Stomach (tissue), 8 donors: ENCODE measurements at regions not wholly inside any gene's neighbourhood (a gene's known extent, or its start where the extent isn't known, plus 50 kb on each side); places are given as distances from the start of the nearest gene placed in this dataset.

Experiments
- DNase-seq, 2 donors: peaks; one replicate each; pipeline versions ENCODE4 v3.0.0 to v3.0.0-alpha.2; 2013 to 2019
- H3K27ac ChIP-seq, 5 donors: fragments of 200-600 bp in 4 of 5; sonication (generic) in 4 of 5; one replicate each; pipeline ENCODE4 v1.5.1; 2013 to 2019; ENCODE audit warnings: mild to moderate bottlenecking in 1 of 5, moderate library complexity in 1 of 5
- H3K27me3 ChIP-seq, 3 donors: fragments of 200-600 bp; sonication (generic); one replicate each; pipeline ENCODE4 v1.5.1; 2017 to 2019; ENCODE audit warnings: mixed run types in 1 of 3
- H3K36me3 ChIP-seq, 4 donors: fragments of 200-600 bp; sonication (generic); 1 replicate in 3 of 4; 2 replicates in 1 of 4; pipeline ENCODE4 v1.5.1; 2016 to 2019
- H3K4me1 ChIP-seq, 4 donors: fragments of 200-600 bp; sonication (generic); one replicate each; pipeline ENCODE4 v1.5.1; 2016 to 2019
- H3K4me3 ChIP-seq, 4 donors: fragments of 200-600 bp; sonication (generic) in 3 of 4; one replicate each; pipeline ENCODE4 v1.5.1; 2016 to 2019; ENCODE audit warnings: mild to moderate bottlenecking in 1 of 4
- H3K9me3 ChIP-seq, 4 donors: fragments of 200-600 bp; sonication (generic); one replicate each; pipeline ENCODE4 v1.5.1; 2016 to 2019
- EP300 ChIP-seq: sonication (generic); formaldehyde crosslinking; IDR thresholded peaks from one replicate; pipeline ENCODE4 v1.6.1; 2017; ENCODE audit warnings: antibody characterized with exemption
- POLR2A ChIP-seq, 4 donors: fragments of 450-650 bp; IDR thresholded peaks; one replicate each; pipeline ENCODE4 v1.6.1; 2016; ENCODE audit warnings: antibody characterized with exemption in 4 of 4, control low read depth in 2 of 4, mild to moderate bottlenecking in 1 of 4, moderate library complexity in 1 of 4
- POLR2AphosphoS5 ChIP-seq, 3 donors: sonication (generic); formaldehyde crosslinking; IDR thresholded peaks; one replicate each; pipeline ENCODE4 v1.6.1; 2016; ENCODE audit warnings: antibody characterized with exemption in 3 of 3
- WGBS, 5 donors: extraction: QIAGEN DNeasy Blood & Tissue Kit in 3 of 5; methylation state at CpG; one replicate each; pipeline versions ENCODE4 v1.1.5 to v1.1.7; 2013 to 2018; 5-methylcytosine and 5-hydroxymethylcytosine counted together
- intact Hi-C: fragments of 100-400 bp; cut with DNase I; formaldehyde crosslinking; loops from one replicate; pipeline ENCODE4 v1.15.1; 2023; ENCODE audit warnings: low total_unique reads
- TF ChIP-seq, protein P1 (sequence below), 7 experiments: fragments of 450-650 bp in 4 of 7; fragments of 200-600 bp in 3 of 7; sonication (generic) in 3 of 7; IDR thresholded peaks; one replicate each; pipeline ENCODE4 v1.5.1; 2016 to 2019; ENCODE audit warnings: antibody characterized with exemption in 7 of 7, control low read depth in 2 of 7, mild to moderate bottlenecking in 1 of 7
- donor health status: healthy with polysubstance abuse.
- donor health status: Bipolar disorder and iron deficiency.
- donor health status: healthy.

DNA sequence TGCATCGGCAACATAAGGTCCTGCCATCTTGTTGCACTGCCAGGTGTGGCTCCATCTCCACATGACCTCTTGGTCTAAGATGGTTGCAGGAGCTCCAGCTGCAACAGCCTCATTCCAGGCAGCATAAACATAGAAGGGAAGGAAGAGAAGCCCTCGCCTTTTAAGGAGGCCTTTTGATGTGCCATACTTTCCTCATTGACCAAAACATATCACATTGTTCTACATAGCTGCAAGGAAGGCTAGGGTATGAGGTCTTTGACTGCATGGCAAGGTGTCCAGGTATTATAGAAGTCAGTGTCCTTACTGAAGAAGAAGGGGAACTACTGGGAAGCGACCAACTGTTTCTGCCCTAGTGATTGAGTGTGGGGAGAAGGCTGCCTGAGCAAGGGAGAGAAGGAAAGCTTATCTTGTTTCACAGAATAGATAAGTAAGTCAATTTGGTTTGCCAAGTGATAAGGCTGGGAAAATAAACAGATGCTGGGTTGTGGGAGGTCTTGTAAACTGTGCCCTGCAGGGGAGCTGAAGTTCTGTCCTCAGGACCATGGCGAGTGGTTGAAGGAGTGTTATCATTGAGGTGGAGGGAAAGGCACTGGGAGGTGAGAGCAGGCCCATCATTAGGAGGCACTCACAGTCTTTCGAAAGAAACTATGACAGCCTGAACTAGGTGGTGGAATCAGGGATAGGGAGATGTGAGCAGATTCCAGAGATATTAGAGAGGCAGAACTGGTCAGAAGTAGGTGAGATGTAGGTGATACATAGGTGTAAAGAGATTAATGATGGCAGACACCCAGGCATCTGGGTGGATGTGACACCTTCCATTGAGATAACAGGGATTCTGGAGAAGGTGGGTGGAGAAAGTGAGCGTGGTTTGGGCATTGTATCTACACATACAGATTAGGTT, 93.8 kb upstream of the IGF1R start:
- WGBS, 5 donors, result 43 to 61% (median 49%) methylated on average over 6 of the region's 6 CpGs
- peaks cover 0 to 4% (median 0%) of the 10 kb centered on the region in 3 donors for H3K27me3 ChIP-seq
- intact Hi-C loops, result no loop called here
- no peak for TF ChIP-seq EP300
- TF ChIP-seq POLR2AphosphoS5 (IDR thresholded peaks at IDR 0.05), result no peak
- TF ChIP-seq, protein P1, sequence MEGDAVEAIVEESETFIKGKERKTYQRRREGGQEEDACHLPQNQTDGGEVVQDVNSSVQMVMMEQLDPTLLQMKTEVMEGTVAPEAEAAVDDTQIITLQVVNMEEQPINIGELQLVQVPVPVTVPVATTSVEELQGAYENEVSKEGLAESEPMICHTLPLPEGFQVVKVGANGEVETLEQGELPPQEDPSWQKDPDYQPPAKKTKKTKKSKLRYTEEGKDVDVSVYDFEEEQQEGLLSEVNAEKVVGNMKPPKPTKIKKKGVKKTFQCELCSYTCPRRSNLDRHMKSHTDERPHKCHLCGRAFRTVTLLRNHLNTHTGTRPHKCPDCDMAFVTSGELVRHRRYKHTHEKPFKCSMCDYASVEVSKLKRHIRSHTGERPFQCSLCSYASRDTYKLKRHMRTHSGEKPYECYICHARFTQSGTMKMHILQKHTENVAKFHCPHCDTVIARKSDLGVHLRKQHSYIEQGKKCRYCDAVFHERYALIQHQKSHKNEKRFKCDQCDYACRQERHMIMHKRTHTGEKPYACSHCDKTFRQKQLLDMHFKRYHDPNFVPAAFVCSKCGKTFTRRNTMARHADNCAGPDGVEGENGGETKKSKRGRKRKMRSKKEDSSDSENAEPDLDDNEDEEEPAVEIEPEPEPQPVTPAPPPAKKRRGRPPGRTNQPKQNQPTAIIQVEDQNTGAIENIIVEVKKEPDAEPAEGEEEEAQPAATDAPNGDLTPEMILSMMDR (IDR thresholded peaks at IDR 0.05), result no peak
- no peak for TF ChIP-seq POLR2A (IDR thresholded peaks at IDR 0.05)
- peak in 1 of 2 donors; percentile 47 for DNase-seq
- no peak overlapping the region for H3K27ac ChIP-seq
- no peaks in the 10 kb centered on the region for H3K36me3 ChIP-seq
- H3K4me3 ChIP-seq, result no peak overlapping the region
- no peaks in the 10 kb centered on the region for H3K9me3 ChIP-seq
- H3K4me1 ChIP-seq, result peaks cover 0 to 21% (median 2%) of the 10 kb centered on the region in 4 donors

DNA sequence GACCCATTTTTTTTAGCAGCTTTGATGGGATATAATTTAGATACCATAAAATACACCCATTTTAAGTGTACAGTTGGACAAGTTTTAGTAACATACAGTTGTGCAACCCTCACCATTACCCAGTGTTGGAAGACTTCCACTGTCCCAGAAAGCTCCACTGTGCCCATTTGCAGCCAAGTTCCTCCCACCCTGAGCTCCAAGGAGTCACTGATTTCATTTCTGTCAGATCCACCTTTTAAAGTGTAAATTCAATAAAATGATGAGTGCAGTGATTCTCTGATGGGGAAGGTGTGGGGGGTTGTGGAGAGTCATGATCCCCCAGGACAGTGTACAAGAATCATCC, 93.2 kb upstream of the IGF1R start:
- H3K27me3 ChIP-seq, result no peaks in the 10 kb centered on the region
- TF ChIP-seq EP300 (no peak), POLR2A (IDR thresholded peaks at IDR 0.05) (no peak), POLR2AphosphoS5 (IDR thresholded peaks at IDR 0.05) (no peak)
- TF ChIP-seq, protein P1 (IDR thresholded peaks at IDR 0.05), result no peak
- no peak overlapping the region for H3K27ac ChIP-seq
- no peaks in the 10 kb centered on the region for H3K9me3 ChIP-seq
- intact Hi-C loops, result no loop called here
- H3K36me3 ChIP-seq, result no peaks in the 10 kb centered on the region
- H3K4me3 ChIP-seq, result no peak overlapping the region
- H3K4me1 ChIP-seq, result peaks cover 0 to 21% (median 2%) of the 10 kb centered on the region in 4 donors
- no peak for DNase-seq

DNA sequence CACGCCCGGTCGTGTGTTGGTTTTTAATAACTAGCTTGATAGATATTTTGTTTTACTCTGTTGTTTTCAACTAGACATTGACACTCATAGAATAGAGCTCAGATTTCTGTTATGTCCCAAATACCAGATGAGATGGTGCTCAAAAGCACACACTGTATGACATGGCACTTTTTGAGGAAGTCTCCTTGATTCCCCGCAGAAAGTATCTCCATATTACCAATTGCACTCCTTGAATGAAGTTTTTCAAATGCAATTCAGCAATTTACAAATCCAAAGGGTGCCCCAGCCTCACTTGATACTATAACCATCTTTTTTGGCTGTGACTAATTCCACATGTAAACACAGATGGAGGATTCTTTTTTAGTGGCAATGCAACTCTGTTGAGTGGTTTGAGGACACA, 92.0 kb upstream of the IGF1R start:
- TF ChIP-seq EP300 (no peak), POLR2A (IDR thresholded peaks at IDR 0.05) (no peak), POLR2AphosphoS5 (IDR thresholded peaks at IDR 0.05) (no peak)
- TF ChIP-seq, protein P1 (IDR thresholded peaks at IDR 0.05), result no peak
- Histone ChIP-seq H3K9me3 (no peaks in the 10 kb centered on the region), H3K4me1 (peaks cover 0 to 21% (median 2%) of the 10 kb centered on the region in 4 donors), H3K36me3 (no peaks in the 10 kb centered on the region), H3K27me3 (no peaks in the 10 kb centered on the region), H3K27ac (no peak overlapping the region), H3K4me3 (no peak overlapping the region)
- intact Hi-C loops, result no loop called here
- no peak for DNase-seq
- 79 to 96% (median 88%) methylated on average over 4 of the region's 4 CpGs for WGBS, 5 donors

DNA sequence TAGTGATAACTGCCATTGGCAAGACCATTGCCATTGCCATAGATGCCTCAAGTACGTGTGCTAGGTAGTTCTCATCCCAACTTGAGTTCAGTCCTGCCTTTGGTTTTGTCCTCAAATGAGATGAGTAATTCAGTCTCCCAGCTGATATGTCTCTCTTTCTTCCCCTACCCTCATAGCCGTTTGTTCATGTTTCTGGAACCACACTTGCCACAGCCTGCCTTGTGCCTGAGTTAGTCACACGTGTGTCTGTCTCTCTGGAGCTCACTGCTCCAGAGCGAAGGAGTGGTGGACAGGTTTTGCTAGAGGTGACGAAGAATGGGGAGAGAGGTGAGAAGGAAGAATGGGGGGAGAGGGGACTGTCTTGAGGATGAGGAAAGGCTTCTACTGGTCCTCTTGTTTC, 88.0 kb upstream of the IGF1R start:
- Histone ChIP-seq H3K36me3 (no peaks in the 10 kb centered on the region), H3K4me1 (no peaks in the 10 kb centered on the region), H3K27me3 (no peaks in the 10 kb centered on the region), H3K9me3 (no peaks in the 10 kb centered on the region), H3K27ac (no peak overlapping the region), H3K4me3 (no peak overlapping the region)
- no peak for DNase-seq
- TF ChIP-seq EP300 (no peak), POLR2AphosphoS5 (IDR thresholded peaks at IDR 0.05) (no peak), POLR2A (IDR thresholded peaks at IDR 0.05) (no peak)
- TF ChIP-seq, protein P1 (IDR thresholded peaks at IDR 0.05), result no peak
- intact Hi-C loops, result no loop called here
- 73 to 85% (median 80%) methylated on average over 5 of the region's 5 CpGs for WGBS, 5 donors
